ENCODE measurements at regions not wholly inside any gene's neighbourhood (a gene's known extent, or its start where the extent isn't known, plus 50 kb on each side); places are given as distances from the start of the nearest gene placed in this dataset.
"Not testable (repeated sequence)": the region's sequence is repeated elsewhere in the genome, so short reads cannot be mapped to it uniquely, and the experiment has no call there.

DNA sequence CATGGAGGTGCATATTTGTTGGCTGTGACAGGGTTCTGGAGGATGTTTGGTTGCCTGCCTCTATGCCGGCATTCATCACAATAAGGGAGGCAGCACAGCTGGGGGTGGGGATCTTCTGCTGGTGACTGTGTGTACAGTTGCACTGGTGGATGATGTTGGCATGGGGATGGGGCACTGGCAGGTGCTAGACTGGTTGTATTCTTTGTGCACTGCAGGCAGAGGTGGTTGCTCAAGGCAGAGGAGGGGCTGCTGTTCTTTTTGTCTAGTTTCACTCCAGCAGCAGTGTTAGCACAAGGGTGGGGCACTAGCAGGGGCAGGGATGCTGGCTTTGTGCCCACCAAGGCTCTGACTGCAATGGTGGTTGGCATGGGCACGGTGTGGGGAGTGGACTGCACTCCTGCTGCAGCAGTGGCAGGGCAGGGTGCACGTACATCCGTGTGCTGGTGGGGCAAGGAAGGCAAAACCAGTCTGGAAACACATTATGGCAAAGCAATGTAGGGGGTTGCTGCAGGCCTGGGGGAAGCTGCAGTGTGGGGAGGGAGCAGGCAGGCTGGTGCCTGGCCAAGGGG lies 69.3 kb downstream of the ISOC1 start:
- no peak for DNase-seq

DNA sequence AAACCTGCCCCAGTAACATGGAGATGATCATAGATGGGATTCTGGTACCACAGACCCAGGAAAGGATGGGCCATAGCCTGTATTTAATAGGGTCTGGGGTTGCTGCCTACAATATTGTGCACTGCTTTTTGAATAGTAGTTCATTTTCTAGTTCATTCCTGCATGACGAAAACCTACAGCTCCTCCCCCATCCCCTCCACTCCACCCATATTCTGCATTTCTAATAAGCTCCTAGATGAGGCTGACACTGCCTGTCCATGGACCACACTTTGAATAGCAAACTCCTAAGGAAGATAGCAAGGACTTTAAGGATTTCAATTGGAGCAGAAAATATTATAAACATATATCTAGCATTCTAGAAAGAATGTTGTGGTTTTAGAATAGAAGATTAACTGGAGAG lies 75.5 kb downstream of the ISOC1 start:
- no peak for DNase-seq

DNA sequence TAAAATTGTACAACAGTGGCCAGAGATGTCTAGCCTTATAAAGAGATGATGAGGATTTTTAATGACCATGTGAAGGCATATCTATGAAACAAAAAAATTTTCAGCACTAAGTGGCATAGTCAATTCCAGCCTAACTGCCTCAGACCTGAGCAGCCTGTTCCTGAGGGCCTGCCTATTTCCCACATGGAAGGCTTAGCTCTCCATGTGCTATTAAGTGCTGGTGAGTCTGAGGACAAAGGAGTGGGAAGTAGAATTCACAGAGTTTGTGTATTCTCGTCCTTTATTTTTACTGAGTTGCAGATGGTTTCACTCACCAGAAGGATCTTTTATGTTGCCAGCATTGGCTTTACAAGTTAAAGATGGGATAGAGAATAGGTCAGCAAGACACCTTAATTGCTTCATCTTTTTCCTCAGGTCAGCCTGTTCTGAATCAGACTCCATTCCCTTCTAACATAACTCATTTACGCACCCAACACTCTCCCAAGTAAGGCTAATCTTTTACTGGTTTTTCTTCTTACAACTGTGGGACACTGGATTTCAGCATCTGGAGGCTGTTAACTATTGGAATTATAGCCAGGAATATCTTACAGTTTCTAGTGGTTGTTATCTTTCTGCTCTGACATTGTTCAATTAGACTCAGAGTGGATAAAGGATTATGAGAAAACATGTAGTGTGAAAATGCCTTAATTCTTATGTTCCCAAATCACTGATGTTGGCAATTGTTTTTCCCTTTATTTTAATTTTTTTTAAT lies 76.8 kb downstream of the ISOC1 start:
- no peak for DNase-seq

DNA sequence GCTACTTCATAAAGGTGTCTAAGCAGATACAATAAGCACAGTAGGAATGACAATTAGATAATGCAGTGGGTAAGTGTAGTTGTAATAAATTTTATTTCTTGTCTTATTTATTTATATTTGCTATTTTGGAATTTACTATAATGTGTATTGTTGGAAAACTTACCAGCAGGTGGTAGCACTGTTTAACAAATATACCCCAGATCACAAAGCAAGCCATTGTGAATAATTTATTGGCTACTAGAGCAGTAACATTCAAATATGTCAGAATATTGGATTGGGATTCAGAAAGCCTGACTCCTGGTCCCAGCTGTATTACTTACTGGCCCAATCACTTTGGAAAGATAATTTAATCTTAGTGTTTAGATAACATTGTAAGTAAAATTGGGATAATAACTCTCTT lies 78.0 kb downstream of the ISOC1 start:
- DNase-seq = no peak

DNA sequence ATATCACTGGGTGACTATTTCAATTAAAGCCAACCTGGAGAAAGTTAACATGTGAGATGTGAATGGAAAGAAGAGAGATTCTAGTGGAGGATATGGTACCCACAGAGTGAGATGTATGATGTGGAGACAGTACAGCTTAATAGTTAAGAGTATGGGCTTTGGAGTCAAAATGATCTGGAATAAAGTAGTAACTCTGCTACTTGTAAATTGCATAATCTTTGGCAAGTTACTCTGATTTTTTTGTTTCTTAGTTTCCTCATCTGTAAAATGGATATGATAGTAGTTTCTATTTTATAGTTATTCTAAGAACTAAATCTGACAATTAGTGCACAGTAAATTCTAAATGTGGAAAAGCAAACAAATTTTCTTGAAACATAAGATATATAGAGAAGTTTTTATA lies 79.2 kb downstream of the ISOC1 start:
- DNase-seq = no peak

DNA sequence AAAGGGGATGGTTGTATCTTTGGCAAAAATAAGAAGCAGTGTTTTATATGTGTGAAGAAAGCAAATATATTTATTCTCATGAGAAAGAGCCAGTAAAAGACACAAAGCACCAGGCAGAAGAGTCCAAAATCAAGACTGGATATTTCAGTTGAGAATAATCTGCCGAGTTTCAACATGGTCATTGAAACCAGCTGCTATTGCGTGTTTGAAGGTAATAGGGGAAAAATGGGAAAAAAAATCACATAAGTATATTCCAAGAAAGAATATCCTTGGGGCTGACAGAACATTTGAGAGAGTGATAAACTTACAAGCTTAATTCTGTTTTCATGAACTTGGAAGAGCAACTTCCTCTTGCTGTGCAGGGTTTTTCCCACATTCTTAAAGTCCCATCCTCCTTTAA lies 79.9 kb downstream of the ISOC1 start:
- no peak for DNase-seq

DNA sequence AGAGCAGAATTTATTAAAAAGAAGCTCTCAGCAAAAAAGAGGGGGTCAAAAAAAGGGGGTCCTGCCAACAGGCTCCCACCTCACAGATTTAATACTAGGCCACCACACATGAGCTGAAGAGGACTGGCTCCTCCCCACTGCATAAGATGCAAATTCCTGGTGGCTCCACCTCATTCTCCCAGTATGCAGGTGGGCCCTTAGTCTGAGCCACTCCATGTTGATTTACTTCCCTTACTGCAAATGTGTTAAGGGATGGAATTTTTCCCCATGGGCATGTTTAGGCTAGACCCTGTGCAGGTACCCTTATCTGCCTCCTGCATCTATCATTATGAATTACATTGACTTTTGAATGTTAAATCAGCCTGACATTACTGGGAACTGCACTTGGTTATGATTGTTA lies 82.9 kb downstream of the ISOC1 start:
- no peak for DNase-seq

DNA sequence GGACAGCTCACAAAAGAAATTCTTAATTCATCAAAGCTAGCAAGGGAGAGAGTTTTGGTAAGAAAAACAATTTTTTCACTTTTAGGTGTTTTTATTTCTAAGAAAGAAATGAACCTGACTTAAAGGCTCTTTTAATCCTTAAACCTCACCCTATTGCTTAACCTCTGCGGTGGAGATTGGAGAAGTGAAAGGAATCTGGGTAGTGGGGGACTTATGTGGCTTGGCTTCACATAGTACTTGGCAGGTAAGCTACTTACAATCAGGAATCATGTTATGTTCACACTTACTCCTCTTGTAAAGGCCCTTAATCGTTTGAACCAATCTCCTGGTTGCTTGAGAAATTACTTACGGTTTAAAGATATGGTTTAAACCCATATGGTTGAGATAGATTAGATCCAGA lies 104.8 kb downstream of the ISOC1 start:
- no peak for DNase-seq

DNA sequence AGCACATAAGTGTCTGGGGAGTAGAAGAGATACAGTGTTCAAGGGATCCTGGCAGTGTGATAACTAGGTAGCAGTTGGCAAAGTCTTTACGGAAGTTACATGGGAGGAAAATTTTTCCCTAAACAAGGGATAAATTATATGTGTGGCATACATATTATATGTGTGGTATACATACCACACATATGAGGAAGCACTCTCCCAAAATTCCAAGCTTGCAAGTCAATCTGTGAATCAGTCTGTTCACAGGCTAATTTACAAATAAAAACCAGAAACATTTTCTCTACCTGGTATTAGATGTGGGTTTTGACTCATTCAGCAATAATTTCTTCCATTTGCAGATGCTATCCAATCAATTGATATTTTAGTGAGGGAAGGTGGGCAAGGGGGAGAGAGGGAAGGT lies 110.0 kb downstream of the ISOC1 start:
- no peak for DNase-seq

DNA sequence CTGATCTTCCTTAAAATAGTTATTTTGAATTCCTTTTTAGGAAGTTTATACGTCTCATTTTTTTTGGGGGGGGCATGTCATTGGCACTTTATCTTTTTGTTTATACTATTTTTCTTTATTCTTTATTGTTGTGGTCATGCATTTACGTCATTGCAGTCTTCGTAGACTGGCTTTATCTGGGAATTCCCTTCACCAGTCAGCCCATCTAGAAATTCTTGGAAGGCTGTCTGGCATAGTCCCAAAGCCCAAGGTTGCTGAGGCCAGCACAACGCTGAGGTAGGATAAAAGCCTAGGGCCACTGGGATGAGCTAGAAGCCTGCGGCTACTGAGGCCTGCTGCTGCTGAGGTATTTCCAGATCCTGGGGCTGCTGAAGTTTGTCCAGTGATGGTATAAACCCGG lies 121.5 kb downstream of the ISOC1 start:
- no peak for DNase-seq

DNA sequence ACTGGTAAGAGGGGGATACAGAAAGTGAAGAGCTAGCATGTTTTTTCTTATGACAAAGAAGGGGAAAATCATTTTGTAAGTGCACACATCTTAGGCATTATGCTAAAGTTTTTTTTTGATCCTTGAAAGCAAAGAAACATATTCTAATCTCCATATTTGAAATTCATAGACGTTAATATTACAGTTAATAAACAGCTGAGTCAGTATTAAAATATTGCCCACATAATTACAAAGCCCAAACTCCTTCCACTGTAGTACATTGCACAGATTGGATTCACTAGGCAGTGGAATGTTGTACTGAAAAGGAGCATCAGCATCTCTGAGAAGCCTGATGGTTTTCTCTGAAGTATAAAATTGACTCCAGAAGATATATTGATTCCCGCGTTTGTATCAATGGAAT lies 122.6 kb downstream of the ISOC1 start:
- no peak for DNase-seq

DNA sequence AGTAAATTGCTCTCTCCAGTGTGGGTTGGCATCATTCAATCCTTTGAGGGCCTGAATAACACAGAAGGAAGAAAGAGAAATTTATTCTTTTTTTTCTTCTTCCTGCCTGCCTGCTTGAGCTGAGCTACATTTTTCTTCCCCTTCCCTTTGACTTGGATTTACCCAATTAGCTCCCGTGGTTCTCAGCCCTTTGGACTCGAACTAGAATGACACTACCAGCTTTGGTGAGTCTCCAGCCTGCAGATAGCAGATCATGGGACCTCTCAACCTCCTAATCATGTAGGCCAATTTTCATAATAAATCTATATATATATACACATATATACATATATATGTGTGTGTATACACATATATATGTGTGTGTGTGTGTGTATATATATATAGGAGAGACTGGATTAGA lies 128.6 kb downstream of the ISOC1 start:
- no peak for DNase-seq

DNA sequence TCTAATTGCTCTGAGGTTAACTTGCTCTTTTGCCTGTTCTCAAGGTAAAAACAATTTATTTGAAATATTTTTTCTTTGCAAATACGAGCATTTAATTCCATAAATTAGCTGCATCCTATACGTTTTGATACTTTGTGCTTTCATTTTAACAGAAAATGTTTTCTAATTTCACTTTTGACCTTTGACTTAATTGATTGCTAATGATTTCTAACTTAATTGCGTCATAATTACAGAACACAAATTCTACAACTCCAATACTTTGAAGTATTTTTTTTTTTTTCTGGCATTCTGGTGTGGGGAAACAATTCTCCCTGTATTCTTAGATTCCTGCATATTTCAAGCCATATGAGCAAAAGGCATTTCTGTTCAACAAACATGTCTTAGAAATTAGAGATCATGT lies 134.0 kb downstream of the ISOC1 start:
- no peak for DNase-seq

DNA sequence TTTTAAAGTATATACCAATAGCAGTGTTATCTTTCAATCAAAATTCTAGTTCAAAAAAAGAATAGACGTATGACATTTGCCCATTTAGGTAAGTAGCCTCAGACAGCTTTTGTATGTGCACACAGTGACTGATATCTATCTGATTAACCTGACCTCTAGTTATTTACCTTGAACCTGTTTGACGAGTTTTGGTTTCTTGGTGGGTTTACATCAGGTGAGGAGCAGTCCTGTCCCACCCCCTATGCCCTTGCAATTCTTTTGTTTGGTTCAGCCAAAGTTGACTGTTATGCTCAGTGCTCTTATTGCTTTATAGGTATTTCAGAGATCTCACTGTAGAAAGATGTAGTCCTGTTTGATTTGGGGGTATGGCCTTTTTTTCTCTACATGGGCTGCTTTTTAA lies 147.2 kb downstream of the ISOC1 start:
- DNase-seq = no peak

DNA sequence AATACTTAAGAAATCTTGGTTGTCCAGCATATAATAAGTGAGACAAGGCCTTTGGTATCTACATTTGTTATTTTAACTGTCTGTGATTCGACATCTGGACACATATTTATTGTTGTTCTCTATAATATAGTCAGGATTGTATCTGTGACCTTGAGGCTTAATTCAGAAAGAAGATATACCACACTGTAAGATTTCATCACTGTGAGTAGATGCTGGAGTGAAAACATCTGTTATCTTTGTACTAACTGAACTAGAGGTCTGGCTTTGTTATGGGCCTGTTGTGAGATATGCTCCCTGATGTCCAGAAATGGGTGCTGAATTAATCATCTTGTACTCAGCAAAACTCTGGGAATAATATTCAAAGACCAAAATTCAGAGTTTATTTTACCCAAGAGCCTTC lies 148.5 kb downstream of the ISOC1 start:
- DNase-seq = no peak

DNA sequence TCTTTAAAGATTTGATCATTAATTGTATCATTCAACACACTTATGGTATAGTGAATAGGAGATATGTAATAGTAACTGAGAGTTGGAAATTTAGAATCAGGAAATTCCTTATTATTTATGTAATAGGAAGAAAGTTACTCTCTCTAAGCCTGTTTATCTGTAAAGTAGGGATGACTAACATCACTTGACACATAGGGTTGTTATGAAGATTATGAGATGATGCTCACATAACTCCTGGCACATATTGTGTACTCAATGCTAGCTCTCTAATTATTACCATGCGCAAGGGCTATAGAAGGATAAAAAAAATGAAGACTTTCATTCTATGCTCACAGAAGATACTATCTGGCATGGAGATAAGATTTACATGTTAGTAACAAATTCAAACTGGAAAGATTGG lies 149.9 kb downstream of the ISOC1 start:
- DNase-seq = no peak

DNA sequence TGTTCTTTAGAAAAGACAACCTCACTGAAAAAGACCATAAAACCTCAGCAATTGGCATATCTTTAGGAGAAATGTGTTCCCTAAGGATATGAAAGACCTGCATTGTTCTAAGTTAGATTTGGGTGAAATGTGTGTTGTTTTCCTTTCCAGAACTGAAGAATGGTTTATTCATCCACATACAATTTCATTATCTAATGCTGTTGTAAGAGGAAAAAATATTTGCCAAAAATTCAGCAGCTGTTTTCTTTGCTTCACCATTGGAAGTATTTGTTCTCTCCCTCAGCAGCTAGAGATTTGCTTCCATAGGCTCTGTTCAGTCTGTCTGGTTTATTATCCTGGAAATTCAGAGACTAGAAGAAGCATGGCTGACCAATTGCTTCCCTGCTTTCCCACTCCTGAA lies 150.9 kb downstream of the ISOC1 start:
- DNase-seq = no peak

DNA sequence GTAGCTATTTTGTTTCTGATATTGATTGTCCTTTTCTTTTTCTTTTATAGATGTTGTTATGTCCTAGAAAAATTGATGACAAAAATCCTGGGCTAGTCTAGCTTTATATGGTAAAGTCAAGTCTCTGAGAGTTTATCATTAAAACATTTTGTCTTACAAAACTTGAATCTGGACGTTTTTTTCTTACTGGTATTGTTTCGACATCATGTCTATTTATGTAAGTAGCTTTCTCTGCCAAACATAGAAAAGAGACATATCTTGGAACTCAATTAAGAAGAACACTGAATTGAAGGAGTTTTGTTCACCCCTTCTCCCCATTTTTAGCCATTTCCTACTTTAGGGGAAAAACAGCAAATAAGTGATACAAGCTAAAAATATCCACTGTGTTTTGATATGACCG lies 151.5 kb downstream of the ISOC1 start:
- no peak for DNase-seq

DNA sequence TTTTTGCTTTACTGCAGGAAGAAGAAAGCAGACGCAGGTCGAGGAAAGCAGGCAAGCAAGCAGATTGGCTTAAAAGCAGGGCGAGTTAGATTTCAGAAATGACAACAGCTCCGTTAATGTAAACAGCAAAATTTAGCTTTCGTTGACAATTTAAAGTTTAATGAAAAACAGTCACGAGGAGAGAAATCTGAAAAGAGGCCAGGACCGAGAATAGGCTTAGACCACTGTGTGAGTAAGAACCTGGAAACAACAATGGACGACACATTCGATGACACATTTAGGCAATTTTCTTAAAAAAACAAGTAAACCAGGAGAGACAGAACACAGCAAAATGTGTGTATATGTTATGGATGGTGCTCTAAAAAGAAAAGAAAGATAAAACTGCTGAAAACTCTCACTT lies 155.3 kb downstream of the ISOC1 start:
- no peak for DNase-seq

DNA sequence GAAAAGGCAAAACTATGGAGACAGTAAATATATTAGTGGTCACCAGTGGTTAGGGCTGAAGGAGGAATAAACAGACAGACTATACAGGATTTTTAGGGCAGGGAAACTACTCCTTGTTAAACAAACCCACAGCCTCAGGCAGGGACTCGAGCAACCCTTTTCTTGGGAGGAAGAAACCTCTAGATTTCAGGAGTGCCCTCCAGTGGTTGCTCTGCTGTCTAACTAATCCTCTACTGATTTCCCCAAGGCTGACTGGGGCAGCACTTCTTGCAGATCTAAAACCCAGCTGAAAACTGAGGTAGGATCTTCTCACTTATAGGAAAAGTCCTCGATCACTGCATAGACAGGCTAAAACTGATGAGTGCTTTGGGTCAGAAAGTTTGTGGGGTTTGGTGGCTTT lies 176.8 kb downstream of the ISOC1 start:
- no peak for DNase-seq

DNA sequence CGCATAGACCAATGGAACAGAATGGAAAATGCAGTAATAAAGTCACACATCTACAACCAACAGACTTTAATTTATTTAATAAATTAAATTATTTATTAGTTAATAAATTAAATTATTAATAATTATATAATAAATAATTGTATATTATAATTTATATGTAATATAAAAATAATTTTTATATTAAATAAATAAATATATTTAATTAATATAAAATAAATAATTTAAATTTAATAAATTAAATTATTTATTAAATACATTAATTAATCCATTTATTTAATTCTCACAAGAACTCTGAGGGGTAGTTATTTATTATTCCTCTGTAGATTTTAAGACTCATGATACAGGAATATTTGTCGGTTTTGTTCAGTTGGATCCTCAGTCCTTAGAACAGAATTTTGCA lies 176.1 kb upstream of the ADAMTS19 start:
- no peak for DNase-seq

DNA sequence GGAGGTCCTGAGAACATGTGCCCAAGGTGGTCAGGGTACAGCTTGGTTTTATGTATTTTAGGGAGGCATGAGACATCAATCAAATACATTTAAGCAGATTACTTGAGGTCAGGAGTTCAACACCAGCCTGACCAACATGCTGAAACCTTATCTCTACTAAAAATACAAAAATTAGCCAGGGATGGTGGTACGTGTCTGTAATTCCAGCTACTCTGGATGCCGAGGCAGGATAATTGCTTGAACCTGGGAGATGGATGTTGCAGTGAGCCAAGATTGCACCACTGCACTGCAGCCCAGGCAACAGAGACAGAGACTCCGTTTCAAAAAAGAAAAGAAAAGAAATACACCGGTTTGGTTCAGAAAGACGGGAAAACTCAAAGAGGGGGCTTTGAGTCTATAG lies 165.9 kb upstream of the ADAMTS19 start:
- DNase-seq = not testable (repeated sequence)

DNA sequence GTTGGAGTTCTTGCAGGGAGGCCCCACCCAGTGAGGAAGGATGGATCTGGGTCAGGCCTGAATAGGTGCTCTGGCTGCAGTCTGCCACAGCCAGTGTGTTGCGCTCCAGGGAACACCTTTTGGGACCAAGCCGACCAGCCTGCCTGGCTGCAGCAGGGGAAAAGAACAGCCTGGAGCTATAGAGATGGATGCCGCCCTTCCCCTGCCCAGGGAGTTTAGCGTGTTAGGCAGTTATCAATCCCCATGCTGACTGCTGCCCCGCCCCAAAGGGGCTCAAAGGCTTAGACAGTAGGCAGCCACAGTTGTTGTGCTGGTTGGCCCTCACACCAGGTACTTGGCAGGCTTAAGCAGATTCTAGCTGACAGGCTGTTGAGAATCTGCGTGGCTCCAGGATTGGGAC lies 153.4 kb upstream of the ADAMTS19 start:
- DNase-seq = no peak

DNA sequence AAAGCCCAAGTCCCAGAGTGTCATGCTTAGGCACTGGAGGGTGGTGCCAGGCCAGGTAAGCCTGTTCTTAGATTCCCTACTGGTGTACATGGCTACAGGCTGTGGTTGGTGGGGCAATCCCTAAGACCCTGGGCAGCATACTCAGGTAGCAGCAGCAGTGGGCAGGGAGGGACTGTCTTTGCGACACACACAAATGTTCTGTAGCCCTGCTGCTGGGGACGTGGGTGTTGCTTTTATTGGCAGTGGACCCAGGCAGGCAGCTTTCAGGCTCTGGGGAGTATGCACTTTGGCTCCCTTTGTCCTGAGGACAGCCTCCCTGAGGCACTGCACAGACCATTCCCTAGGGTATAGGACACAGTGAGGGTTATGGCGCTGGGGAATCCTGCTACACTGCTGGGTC lies 137.1 kb upstream of the ADAMTS19 start:
- DNase-seq = no peak

DNA sequence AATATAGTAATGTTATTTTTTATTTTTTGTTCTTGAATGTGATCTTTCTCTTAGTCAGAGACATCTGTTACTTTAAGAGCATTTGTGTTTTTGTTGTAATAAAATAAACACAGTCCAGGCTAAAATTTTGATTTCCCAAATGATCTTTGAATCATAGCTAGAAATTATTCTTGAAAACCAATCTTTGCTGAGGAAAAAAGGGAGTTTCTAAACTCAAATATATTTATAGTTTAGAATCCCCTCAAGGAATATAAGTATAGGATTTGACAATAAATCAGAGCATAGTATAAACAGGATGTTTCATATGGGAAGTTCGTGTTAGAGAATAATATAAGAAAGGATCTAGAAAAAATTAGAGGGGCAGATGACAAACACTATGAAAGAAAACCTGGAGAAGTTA lies 118.8 kb upstream of the ADAMTS19 start:
- no peak for DNase-seq

All from T1000 (cell line).